ENCODE measurements at regions not wholly inside any gene's neighbourhood (a gene's known extent, or its start where the extent isn't known, plus 50 kb on each side); places are given as distances from the start of the nearest gene placed in this dataset.

DNA sequence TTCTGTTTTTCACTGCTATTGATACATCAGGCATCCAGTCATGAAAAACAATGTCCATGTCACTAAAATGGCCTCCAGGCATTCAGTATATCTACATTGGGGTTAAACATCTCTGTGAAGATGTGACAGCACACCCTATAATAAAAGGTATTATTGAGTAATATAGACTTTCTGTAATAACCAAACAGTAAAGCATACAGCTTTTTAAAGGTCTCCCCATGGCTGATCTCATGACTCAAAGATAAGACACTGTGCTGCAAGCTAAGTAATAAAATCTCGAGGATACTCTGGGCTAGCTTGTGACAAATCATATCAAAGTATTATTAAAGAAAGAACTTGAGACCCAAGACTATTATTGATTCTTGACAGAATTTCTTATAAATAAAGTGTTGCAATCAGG, 613.1 kb upstream of the PKN2 start:
- Histone ChIP-seq H3K9ac (ENCODE audit: low read length in 5 of 5) (no peak overlapping the region), H3K9me3 (ENCODE audit: control insufficient read depth in 5 of 5, low read length in 5 of 5) (no peaks in the 10 kb centered on the region), H3K4me3 (ENCODE audit: low read depth in 1 of 5, low read length in 5 of 5) (no peak overlapping the region), H3K36me3 (ENCODE audit: control insufficient read depth in 5 of 5, insufficient read depth in 5 of 5, low read length in 5 of 5) (no peaks in the 10 kb centered on the region), H3K27me3 (ENCODE audit: control insufficient read depth in 5 of 5, insufficient read depth in 4 of 5, low read length in 5 of 5) (no peaks in the 10 kb centered on the region), H3K4me1 (ENCODE audit: control insufficient read depth in 5 of 5, insufficient read depth in 5 of 5, low read length in 5 of 5) (no peaks in the 10 kb centered on the region), H3K27ac (ENCODE audit: low read depth, low read length) (no peak overlapping the region)

DNA sequence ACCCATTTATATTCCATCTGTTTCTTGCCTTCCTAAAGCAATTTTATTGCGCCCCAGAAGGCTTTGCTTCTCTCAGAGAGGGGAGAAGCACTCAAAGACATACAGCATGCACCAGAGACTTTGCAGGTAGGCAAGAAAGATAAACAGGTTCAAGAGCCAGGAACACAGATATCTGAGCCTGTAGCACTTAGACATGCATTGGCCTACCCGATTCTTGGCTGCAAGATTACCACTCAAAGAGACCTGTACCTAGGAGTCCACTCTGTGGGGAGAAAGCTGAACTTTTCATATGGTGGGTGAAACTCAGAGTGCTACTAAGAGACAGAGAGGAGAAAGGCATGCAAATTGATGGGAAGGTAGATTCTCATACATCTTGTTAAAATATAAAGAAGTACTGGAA, 609.4 kb upstream of the PKN2 start:
- H3K9me3 ChIP-seq (ENCODE audit: control insufficient read depth in 5 of 5, low read length in 5 of 5): no peaks in the 10 kb centered on the region

DNA sequence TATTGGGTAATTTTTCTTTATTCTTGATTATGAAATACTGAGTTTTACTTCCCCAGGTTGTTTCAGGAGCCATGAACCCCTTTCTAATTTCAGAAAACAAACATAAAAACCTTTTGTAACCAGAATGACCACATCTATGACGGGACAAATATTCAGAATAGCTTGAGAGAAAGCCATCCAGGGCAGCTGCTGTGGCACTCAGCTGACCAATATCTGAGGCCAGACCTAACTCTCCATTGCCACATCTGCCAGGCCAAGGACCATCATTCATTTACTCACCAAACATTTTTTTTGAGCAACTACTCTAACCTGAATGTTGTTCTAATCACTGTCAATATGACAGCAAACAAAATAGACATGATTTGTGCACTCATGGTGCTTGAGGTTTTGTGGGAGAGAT, 608.3 kb upstream of the PKN2 start:
- no peaks in the 10 kb centered on the region for H3K9me3 ChIP-seq (ENCODE audit: control insufficient read depth in 5 of 5, low read length in 5 of 5)
- no peaks in the 10 kb centered on the region for H3K36me3 ChIP-seq (ENCODE audit: control insufficient read depth in 5 of 5, insufficient read depth in 5 of 5, low read length in 5 of 5)
- no peak overlapping the region for H3K27ac ChIP-seq (ENCODE audit: low read depth, low read length)

More for the DNA sequence above, 609.4 kb upstream of the PKN2 start:
- Histone ChIP-seq H3K36me3 (ENCODE audit: control insufficient read depth in 5 of 5, insufficient read depth in 5 of 5, low read length in 5 of 5) (no peaks in the 10 kb centered on the region), H3K4me1 (ENCODE audit: control insufficient read depth in 5 of 5, insufficient read depth in 5 of 5, low read length in 5 of 5) (no peaks in the 10 kb centered on the region), H3K9ac (ENCODE audit: low read length in 5 of 5) (no peak overlapping the region), H3K27ac (ENCODE audit: low read depth, low read length) (no peak overlapping the region), H3K4me3 (ENCODE audit: low read depth in 1 of 5, low read length in 5 of 5) (no peak overlapping the region), H3K27me3 (ENCODE audit: control insufficient read depth in 5 of 5, insufficient read depth in 4 of 5, low read length in 5 of 5) (no peaks in the 10 kb centered on the region)

DNA sequence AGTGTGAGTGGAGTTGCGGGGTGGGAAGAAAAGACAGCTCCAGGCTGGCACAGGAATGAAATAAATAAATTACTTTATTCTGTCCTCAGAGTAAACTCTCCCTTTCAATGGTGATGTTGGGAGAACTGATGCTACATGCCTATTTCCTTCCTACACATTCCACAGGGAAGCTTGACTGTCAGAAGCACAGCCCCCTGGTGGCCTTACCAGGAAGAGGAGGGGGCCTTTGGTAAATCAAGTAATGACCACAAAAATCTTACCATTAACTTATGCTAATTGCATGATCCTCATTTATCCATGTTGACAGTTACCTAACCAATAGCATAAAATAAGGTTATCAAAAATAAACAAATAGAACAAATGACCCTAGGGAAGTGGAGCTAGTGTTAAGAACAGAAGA, 605.0 kb upstream of the PKN2 start:
- Histone ChIP-seq H3K4me1 (ENCODE audit: control insufficient read depth in 5 of 5, insufficient read depth in 5 of 5, low read length in 5 of 5) (no peaks in the 10 kb centered on the region), H3K36me3 (ENCODE audit: control insufficient read depth in 5 of 5, insufficient read depth in 5 of 5, low read length in 5 of 5) (no peaks in the 10 kb centered on the region), H3K9me3 (ENCODE audit: control insufficient read depth in 5 of 5, low read length in 5 of 5) (peaks cover 0 to 2% (median 0%) of the 10 kb centered on the region in 5 donors), H3K27ac (ENCODE audit: low read depth, low read length) (no peak overlapping the region), H3K27me3 (ENCODE audit: control insufficient read depth in 5 of 5, insufficient read depth in 4 of 5, low read length in 5 of 5) (no peaks in the 10 kb centered on the region), H3K4me3 (ENCODE audit: low read depth in 1 of 5, low read length in 5 of 5) (no peak overlapping the region), H3K9ac (ENCODE audit: low read length in 5 of 5) (no peak overlapping the region)

More for the DNA sequence above, 608.3 kb upstream of the PKN2 start:
- H3K4me3 ChIP-seq (ENCODE audit: low read depth in 1 of 5, low read length in 5 of 5): no peak overlapping the region
- no peak overlapping the region for H3K9ac ChIP-seq (ENCODE audit: low read length in 5 of 5)
- H3K4me1 ChIP-seq (ENCODE audit: control insufficient read depth in 5 of 5, insufficient read depth in 5 of 5, low read length in 5 of 5): no peaks in the 10 kb centered on the region
- H3K27me3 ChIP-seq (ENCODE audit: control insufficient read depth in 5 of 5, insufficient read depth in 4 of 5, low read length in 5 of 5): no peaks in the 10 kb centered on the region

DNA sequence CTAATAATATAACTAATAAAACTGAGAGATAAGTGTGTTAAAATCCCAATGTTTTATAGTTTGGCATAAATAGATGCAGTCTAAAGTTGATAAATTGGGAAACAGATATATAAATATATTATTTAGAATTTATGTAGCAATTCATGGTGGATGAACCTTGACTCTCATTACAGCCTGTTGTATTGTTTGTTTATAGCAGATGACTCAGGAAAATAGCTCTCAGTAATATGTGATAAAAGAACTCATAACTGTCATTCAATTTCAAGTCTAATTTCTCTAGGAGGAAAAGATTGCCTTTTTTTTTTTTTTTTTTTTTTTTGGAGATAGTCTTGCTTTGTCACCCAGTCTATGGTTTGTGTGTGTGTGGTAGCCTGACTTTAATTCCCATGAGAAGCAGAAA, 603.2 kb upstream of the PKN2 start:
- Histone ChIP-seq H3K9me3 (ENCODE audit: control insufficient read depth in 5 of 5, low read length in 5 of 5) (peaks cover 0 to 4% (median 0%) of the 10 kb centered on the region in 5 donors), H3K4me3 (ENCODE audit: low read depth in 1 of 5, low read length in 5 of 5) (no peak overlapping the region), H3K9ac (ENCODE audit: low read length in 5 of 5) (no peak overlapping the region), H3K4me1 (ENCODE audit: control insufficient read depth in 5 of 5, insufficient read depth in 5 of 5, low read length in 5 of 5) (no peaks in the 10 kb centered on the region), H3K27me3 (ENCODE audit: control insufficient read depth in 5 of 5, insufficient read depth in 4 of 5, low read length in 5 of 5) (no peaks in the 10 kb centered on the region), H3K27ac (ENCODE audit: low read depth, low read length) (no peak overlapping the region), H3K36me3 (ENCODE audit: control insufficient read depth in 5 of 5, insufficient read depth in 5 of 5, low read length in 5 of 5) (no peaks in the 10 kb centered on the region)

DNA sequence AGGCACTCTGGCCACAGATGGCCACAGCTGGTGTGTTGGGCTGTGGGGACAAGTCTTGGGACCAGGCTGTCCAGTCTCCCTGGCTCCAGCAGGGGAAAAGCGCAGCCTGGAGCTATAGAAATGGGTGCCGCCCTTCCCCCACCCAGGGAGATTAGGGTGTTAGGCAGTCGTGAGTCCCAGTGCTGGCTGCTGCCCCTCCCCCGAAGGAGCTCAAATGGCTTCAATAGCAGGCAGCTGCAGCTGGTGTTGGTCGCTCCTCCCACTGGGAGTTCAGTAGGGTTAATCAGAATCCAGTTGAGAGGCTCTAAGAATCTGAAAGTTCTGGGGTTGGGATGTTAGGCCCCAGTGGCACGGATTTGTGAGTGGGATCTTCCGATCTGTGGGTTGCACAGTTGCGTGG, 595.6 kb upstream of the PKN2 start:
- Histone ChIP-seq H3K36me3 (ENCODE audit: control insufficient read depth in 5 of 5, insufficient read depth in 5 of 5, low read length in 5 of 5) (no peaks in the 10 kb centered on the region), H3K27me3 (ENCODE audit: control insufficient read depth in 5 of 5, insufficient read depth in 4 of 5, low read length in 5 of 5) (no peaks in the 10 kb centered on the region), H3K27ac (ENCODE audit: low read depth, low read length) (no peak overlapping the region), H3K4me3 (ENCODE audit: low read depth in 1 of 5, low read length in 5 of 5) (no peak overlapping the region), H3K9ac (ENCODE audit: low read length in 5 of 5) (no peak overlapping the region), H3K4me1 (ENCODE audit: control insufficient read depth in 5 of 5, insufficient read depth in 5 of 5, low read length in 5 of 5) (no peaks in the 10 kb centered on the region), H3K9me3 (ENCODE audit: control insufficient read depth in 5 of 5, low read length in 5 of 5) (peaks cover 0 to 10% (median 0%) of the 10 kb centered on the region in 5 donors)

DNA sequence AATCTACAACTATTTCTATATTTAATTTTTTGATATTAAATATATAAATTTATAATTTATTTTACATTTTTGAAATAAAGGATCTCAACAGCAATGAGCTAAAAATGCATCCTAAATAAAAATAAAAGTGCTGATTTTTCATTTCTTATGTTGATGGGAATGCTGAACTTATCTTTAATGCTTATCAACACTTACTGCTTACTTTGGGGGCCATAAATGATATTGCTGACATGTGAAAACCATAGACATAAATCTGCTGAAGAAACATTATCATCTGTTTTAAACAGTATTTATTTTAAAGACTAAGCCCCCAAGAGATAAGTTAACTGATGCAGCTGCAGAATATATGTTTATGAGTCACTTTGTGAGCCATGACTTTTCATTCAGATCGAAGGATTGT, 594.1 kb upstream of the PKN2 start:
- no peaks in the 10 kb centered on the region for H3K4me1 ChIP-seq (ENCODE audit: control insufficient read depth in 5 of 5, insufficient read depth in 5 of 5, low read length in 5 of 5)
- no peak overlapping the region for H3K27ac ChIP-seq (ENCODE audit: low read depth, low read length)
- no peak overlapping the region for H3K4me3 ChIP-seq (ENCODE audit: low read depth in 1 of 5, low read length in 5 of 5)
- H3K9ac ChIP-seq (ENCODE audit: low read length in 5 of 5): no peak overlapping the region
- no peaks in the 10 kb centered on the region for H3K36me3 ChIP-seq (ENCODE audit: control insufficient read depth in 5 of 5, insufficient read depth in 5 of 5, low read length in 5 of 5)
- H3K9me3 ChIP-seq (ENCODE audit: control insufficient read depth in 5 of 5, low read length in 5 of 5): peaks cover 0 to 6% (median 0%) of the 10 kb centered on the region in 5 donors
- no peaks in the 10 kb centered on the region for H3K27me3 ChIP-seq (ENCODE audit: control insufficient read depth in 5 of 5, insufficient read depth in 4 of 5, low read length in 5 of 5)

DNA sequence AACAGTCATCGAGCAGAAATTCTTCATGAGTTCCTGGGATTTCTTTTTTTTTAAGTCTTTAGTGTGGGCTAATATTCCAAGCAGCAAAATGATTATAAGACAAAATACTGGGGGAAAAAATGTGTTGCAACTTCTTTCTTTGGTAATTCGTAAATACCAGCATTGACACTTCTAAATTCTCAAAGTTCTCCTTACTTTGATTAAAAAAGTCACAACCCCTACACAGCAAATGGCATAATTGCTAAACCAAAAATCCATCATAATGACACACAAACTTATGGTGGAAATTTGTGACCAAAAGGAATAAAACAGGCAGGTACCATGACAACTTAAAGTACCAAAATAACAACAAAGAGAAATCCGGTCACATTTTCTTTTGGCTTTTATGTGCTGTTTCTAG, 585.2 kb upstream of the PKN2 start:
- no peaks in the 10 kb centered on the region for H3K36me3 ChIP-seq (ENCODE audit: control insufficient read depth in 5 of 5, insufficient read depth in 5 of 5, low read length in 5 of 5)
- H3K4me3 ChIP-seq (ENCODE audit: low read depth in 1 of 5, low read length in 5 of 5): no peak overlapping the region
- H3K9ac ChIP-seq (ENCODE audit: low read length in 5 of 5): no peak overlapping the region
- H3K4me1 ChIP-seq (ENCODE audit: control insufficient read depth in 5 of 5, insufficient read depth in 5 of 5, low read length in 5 of 5): no peaks in the 10 kb centered on the region
- H3K27me3 ChIP-seq (ENCODE audit: control insufficient read depth in 5 of 5, insufficient read depth in 4 of 5, low read length in 5 of 5): no peaks in the 10 kb centered on the region
- H3K27ac ChIP-seq (ENCODE audit: low read depth, low read length): no peak overlapping the region
- H3K9me3 ChIP-seq (ENCODE audit: control insufficient read depth in 5 of 5, low read length in 5 of 5): no peaks in the 10 kb centered on the region

DNA sequence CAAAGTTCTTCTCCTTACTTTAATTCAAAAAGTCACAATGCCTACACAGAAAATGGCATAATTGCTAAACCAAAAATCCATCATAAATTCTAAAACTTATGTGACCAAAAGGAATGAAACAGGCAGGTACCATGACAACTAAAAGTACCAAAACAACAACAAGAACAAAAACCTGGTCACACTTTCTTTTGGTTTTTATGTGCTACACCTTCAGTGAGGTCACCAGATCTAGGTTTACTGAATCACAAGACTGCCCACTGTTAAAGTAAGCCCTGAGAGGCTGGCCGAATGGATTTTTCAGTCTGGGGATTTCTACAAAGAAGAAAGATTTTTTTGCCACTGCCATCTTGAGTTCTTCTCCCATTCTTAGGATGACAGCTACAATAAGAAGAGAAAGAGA, 583.0 kb upstream of the PKN2 start:
- H3K4me1 ChIP-seq (ENCODE audit: control insufficient read depth in 5 of 5, insufficient read depth in 5 of 5, low read length in 5 of 5): no peaks in the 10 kb centered on the region
- no peak overlapping the region for H3K27ac ChIP-seq (ENCODE audit: low read depth, low read length)
- H3K9me3 ChIP-seq (ENCODE audit: control insufficient read depth in 5 of 5, low read length in 5 of 5): no peaks in the 10 kb centered on the region
- H3K4me3 ChIP-seq (ENCODE audit: low read depth in 1 of 5, low read length in 5 of 5): no peak overlapping the region
- H3K27me3 ChIP-seq (ENCODE audit: control insufficient read depth in 5 of 5, insufficient read depth in 4 of 5, low read length in 5 of 5): no peaks in the 10 kb centered on the region
- H3K9ac ChIP-seq (ENCODE audit: low read length in 5 of 5): no peak overlapping the region
- H3K36me3 ChIP-seq (ENCODE audit: control insufficient read depth in 5 of 5, insufficient read depth in 5 of 5, low read length in 5 of 5): no peaks in the 10 kb centered on the region

DNA sequence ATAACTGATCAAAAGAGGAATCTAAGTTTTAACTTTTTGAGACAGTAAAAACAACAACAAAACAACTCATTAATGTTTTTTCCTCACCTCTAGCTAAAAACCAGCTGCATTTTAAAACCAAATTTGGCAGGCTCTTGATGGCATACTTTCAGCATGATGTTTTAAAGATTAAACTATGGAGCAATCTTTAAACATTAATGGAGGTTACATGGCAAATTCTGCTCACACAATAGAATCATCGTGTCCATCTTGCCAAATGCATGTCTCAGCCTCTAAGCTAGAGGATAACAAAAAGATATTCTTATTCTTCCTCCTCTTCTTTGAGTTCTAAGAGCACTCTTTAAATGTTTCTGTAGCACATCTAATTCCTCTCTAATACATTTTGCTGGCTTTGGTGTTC, 579.8 kb upstream of the PKN2 start:
- H3K4me3 ChIP-seq (ENCODE audit: low read depth in 1 of 5, low read length in 5 of 5): no peak overlapping the region
- no peaks in the 10 kb centered on the region for H3K4me1 ChIP-seq (ENCODE audit: control insufficient read depth in 5 of 5, insufficient read depth in 5 of 5, low read length in 5 of 5)
- no peaks in the 10 kb centered on the region for H3K9me3 ChIP-seq (ENCODE audit: control insufficient read depth in 5 of 5, low read length in 5 of 5)
- H3K27me3 ChIP-seq (ENCODE audit: control insufficient read depth in 5 of 5, insufficient read depth in 4 of 5, low read length in 5 of 5): no peaks in the 10 kb centered on the region
- H3K36me3 ChIP-seq (ENCODE audit: control insufficient read depth in 5 of 5, insufficient read depth in 5 of 5, low read length in 5 of 5): no peaks in the 10 kb centered on the region
- no peak overlapping the region for H3K27ac ChIP-seq (ENCODE audit: low read depth, low read length)
- H3K9ac ChIP-seq (ENCODE audit: low read length in 5 of 5): no peak overlapping the region

DNA sequence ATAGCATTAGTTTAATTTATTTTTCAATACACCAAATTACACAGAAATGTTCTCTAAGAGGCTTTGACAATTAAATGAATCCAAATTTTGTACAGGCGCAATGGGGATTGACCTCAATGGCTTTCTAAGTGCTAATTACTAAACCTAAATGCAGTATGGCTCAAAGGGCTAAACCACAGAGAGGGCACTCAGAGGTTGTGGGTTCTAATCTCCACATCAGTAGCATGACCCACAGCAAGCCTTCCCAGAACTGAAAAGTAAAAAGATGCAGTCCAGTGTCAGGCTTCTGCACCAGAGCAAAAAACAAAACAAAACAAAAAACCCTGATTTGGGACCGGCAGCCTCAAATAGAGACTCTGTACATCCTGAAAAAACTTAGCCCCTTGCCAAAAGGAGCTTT, 579.2 kb upstream of the PKN2 start:
- Histone ChIP-seq H3K9ac (ENCODE audit: low read length in 5 of 5) (no peak overlapping the region), H3K27ac (ENCODE audit: low read depth, low read length) (no peak overlapping the region), H3K4me3 (ENCODE audit: low read depth in 1 of 5, low read length in 5 of 5) (no peak overlapping the region), H3K9me3 (ENCODE audit: control insufficient read depth in 5 of 5, low read length in 5 of 5) (no peaks in the 10 kb centered on the region), H3K4me1 (ENCODE audit: control insufficient read depth in 5 of 5, insufficient read depth in 5 of 5, low read length in 5 of 5) (no peaks in the 10 kb centered on the region), H3K36me3 (ENCODE audit: control insufficient read depth in 5 of 5, insufficient read depth in 5 of 5, low read length in 5 of 5) (no peaks in the 10 kb centered on the region), H3K27me3 (ENCODE audit: control insufficient read depth in 5 of 5, insufficient read depth in 4 of 5, low read length in 5 of 5) (no peaks in the 10 kb centered on the region)

Measured in subcutaneous abdominal adipose tissue (tissue), 5 donors.